Breast epithelium (tissue), 4 donors: ENCODE measurements at regions not wholly inside any gene's neighbourhood (a gene's known extent, or its start where the extent isn't known, plus 50 kb on each side); places are given as distances from the start of the nearest gene placed in this dataset.
A peak's percentile ranks its signal among the peaks of the same experiment; 100 is the strongest.

Source experiments
- DNase-seq, 2 donors: peaks; one replicate each; pipeline ENCODE4 v3.0.0-alpha.2; 2019; ENCODE audit warnings: low spot score in 2 of 2
- H3K27ac ChIP-seq, 2 donors: fragments of 200-600 bp; sonication (generic) in 1 of 2; one replicate each; pipeline ENCODE4 v1.5.1; 2016 to 2019; ENCODE audit warnings: mild to moderate bottlenecking in 1 of 2
- H3K27me3 ChIP-seq, 2 donors: fragments of 200-600 bp; sonication (generic) in 1 of 2; one replicate each; pipeline versions ENCODE4 v1.5.1 to v1.6.0; 2017 to 2019; ENCODE audit warnings: control low read depth in 1 of 2, mild to moderate bottlenecking in 1 of 2
- H3K36me3 ChIP-seq: fragments of 200-600 bp; one replicate; pipeline ENCODE4 v1.5.1; 2019
- H3K4me1 ChIP-seq, 2 donors: fragments of 200-600 bp; sonication (generic); one replicate each; pipeline ENCODE4 v1.5.1; 2016 to 2019; ENCODE audit warnings: control low read depth in 1 of 2
- H3K4me3 ChIP-seq, 3 donors: fragments of 200-600 bp; sonication (generic); 1 replicate in 2 of 3; 2 replicates in 1 of 3; pipeline ENCODE4 v1.5.1; 2016 to 2019; ENCODE audit warnings: mild to moderate bottlenecking in 3 of 3, moderate library complexity in 2 of 3
- H3K9me3 ChIP-seq, 2 donors: fragments of 200-600 bp; sonication (generic) in 1 of 2; one replicate each; pipeline ENCODE4 v1.5.1; 2016 to 2019; ENCODE audit warnings: control low read depth in 1 of 2
- POLR2A ChIP-seq: fragments of 450-650 bp; IDR thresholded peaks from one replicate; pipeline ENCODE4 v1.6.1; 2016; ENCODE audit warnings: antibody characterized with exemption, mild to moderate bottlenecking, moderate library complexity
- POLR2AphosphoS5 ChIP-seq, 3 donors: sonication (generic); formaldehyde crosslinking; IDR thresholded peaks; one replicate each; pipeline ENCODE4 v1.6.1; 2017; ENCODE audit warnings: antibody characterized with exemption in 3 of 3
- intact Hi-C: fragments of 100-400 bp; cut with DNase I; formaldehyde crosslinking; loops from one replicate; pipeline ENCODE4 v1.15.1; 2023; ENCODE audit warnings: low total_unique reads
- TF ChIP-seq, protein P1 (sequence below), 3 donors: fragments of 450-650 bp; IDR thresholded peaks; one replicate each; pipeline ENCODE4 v1.5.1; 2016 to 2017; ENCODE audit warnings: antibody characterized with exemption in 3 of 3, mild to moderate bottlenecking in 3 of 3, moderate library complexity in 3 of 3

DNA sequence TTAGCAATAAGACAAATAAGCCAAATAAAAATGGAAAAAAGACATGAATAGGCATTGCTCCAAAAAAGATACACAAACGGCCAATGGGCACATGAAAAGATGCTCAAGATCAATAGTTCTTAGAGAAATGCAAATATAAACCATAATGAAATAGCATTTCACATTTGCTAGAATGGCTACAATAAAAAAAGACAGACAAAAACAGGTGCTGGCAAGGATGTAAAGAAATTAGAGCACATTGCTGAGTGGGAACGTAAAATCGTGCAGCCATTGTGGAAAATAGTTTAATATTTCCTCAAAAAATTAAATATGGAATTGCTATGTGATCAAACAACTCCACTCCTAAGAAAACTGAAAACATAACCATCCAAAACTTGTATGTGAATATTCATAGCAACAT lies 160.0 kb upstream of the SPATS2L start:
- no peak for DNase-seq
- Histone ChIP-seq H3K36me3 (no peaks in the 10 kb centered on the region), H3K27ac (no peak overlapping the region), H3K4me3 (no peak overlapping the region), H3K27me3 (no peaks in the 10 kb centered on the region), H3K9me3 (peaks cover 0 to 20% of the 10 kb centered on the region in 2 donors), H3K4me1 (no peaks in the 10 kb centered on the region)
- TF ChIP-seq, protein P1, sequence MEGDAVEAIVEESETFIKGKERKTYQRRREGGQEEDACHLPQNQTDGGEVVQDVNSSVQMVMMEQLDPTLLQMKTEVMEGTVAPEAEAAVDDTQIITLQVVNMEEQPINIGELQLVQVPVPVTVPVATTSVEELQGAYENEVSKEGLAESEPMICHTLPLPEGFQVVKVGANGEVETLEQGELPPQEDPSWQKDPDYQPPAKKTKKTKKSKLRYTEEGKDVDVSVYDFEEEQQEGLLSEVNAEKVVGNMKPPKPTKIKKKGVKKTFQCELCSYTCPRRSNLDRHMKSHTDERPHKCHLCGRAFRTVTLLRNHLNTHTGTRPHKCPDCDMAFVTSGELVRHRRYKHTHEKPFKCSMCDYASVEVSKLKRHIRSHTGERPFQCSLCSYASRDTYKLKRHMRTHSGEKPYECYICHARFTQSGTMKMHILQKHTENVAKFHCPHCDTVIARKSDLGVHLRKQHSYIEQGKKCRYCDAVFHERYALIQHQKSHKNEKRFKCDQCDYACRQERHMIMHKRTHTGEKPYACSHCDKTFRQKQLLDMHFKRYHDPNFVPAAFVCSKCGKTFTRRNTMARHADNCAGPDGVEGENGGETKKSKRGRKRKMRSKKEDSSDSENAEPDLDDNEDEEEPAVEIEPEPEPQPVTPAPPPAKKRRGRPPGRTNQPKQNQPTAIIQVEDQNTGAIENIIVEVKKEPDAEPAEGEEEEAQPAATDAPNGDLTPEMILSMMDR (IDR thresholded peaks at IDR 0.05) = no peak
- TF ChIP-seq POLR2AphosphoS5 (IDR thresholded peaks at IDR 0.05) = no peak
- intact Hi-C loops = no loop called here

DNA sequence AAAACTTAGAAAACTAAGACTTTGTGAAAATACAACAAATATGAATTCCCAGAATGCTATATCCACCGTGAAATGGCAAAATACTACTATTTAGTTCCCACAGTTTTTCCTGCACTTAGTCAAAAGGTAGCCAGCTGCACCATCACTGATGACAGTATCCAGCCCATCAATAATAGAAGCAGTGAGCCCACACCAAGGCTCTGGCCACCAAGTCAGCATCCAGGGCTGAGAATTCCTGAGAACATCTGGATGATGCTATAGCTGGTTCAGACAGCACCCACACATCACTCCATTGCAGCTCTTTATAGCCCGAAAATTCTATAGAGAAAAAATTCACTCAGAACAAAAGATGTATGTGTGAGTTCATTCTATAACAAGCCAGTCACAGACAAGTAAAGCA lies 159.1 kb upstream of the SPATS2L start:
- TF ChIP-seq, protein P1 (IDR thresholded peaks at IDR 0.05) = no peak
- no peak for TF ChIP-seq POLR2AphosphoS5 (IDR thresholded peaks at IDR 0.05)
- TF ChIP-seq POLR2A = no peak
- Histone ChIP-seq H3K4me3 (no peak overlapping the region), H3K4me1 (no peaks in the 10 kb centered on the region), H3K36me3 (no peaks in the 10 kb centered on the region), H3K27me3 (no peaks in the 10 kb centered on the region), H3K27ac (no peak overlapping the region), H3K9me3 (peaks cover 0 to 24% of the 10 kb centered on the region in 2 donors)
- no peak for DNase-seq
- intact Hi-C loops = no loop called here

DNA sequence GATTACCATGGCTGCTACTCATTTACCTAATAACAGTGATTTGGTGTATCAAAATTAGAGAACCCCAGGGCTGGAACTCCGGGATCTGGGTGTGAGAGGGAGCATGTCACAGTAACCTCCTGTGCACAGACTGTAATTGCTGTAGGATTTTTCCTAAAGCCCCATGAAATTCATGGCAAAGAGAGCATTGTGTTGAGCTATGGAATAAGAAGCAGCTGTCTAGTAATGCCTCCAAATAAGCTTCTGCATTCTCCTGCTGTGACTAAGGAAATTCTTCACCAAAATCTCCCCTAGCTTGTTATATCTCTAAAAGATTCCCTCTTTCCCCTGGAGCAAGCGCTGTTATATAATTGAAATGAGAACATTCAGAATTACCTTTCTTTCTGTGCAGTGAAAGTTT lies 158.1 kb upstream of the SPATS2L start:
- TF ChIP-seq, protein P1 (IDR thresholded peaks at IDR 0.05) = no peak
- TF ChIP-seq POLR2A (no peak), POLR2AphosphoS5 (IDR thresholded peaks at IDR 0.05) (no peak)
- no peak for DNase-seq
- Histone ChIP-seq H3K4me1 (no peaks in the 10 kb centered on the region), H3K9me3 (peaks cover 0 to 24% of the 10 kb centered on the region in 2 donors), H3K4me3 (no peak overlapping the region), H3K27me3 (no peaks in the 10 kb centered on the region), H3K36me3 (no peaks in the 10 kb centered on the region), H3K27ac (no peak overlapping the region)
- intact Hi-C loops = no loop called here

DNA sequence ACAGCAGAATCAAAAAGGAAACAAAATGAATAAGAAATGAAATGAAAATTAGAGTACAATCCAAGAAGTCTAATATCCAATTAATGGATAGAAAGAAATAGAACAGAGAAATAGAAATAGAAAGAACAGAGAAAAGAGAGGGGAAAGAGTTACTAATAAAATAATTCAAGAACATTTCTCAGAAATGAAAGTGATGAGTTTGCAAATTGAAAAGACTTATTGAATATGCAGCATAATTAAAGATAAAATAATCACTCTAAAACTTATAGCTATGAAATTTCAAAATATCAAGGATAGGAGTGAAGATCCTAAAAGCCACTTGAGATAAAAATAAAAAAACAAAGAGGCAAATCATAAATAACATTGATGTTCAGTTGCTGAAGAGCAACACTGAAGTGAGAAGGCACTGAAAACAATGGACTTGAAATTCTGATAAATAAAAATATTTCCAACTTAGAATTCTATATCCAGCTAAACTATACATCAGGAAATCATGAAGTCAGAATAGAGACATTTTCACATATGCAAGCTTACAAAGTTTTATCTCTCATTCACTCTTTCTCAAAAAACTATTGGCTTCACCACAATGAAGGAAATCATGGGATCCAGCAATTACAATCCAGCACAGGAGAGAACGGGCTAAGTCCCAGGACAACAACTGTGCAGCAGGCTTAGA lies 155.9 kb upstream of the SPATS2L start:
- TF ChIP-seq, protein P1 (IDR thresholded peaks at IDR 0.05) = no peak
- TF ChIP-seq POLR2AphosphoS5 (IDR thresholded peaks at IDR 0.05) = no peak
- no peak for TF ChIP-seq POLR2A
- DNase-seq = no peak
- Histone ChIP-seq H3K36me3 (no peaks in the 10 kb centered on the region), H3K9me3 (peaks cover 0 to 16% of the 10 kb centered on the region in 2 donors), H3K27me3 (no peaks in the 10 kb centered on the region), H3K27ac (no peak overlapping the region), H3K4me1 (no peaks in the 10 kb centered on the region), H3K4me3 (no peak overlapping the region)
- intact Hi-C loops = no loop called here

DNA sequence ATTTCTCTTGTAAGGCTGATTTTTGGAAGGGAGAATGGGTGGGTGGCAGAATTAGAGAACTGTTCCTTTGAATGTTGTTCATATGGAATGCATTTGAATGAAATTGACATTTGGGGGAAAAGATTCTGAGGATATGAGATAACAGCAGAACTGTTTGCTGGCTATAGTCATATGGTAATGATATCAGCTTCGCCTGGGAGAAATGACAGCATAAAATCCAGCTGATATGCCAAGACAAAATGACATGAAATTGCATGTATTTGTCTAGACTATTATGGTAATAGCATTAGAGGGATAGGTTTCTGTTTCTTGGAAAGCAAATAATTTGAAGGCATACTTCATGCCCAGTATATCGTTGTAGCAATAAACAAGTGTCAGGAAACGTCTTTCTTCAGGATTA lies 150.8 kb upstream of the SPATS2L start:
- Histone ChIP-seq H3K27ac (no peak overlapping the region), H3K9me3 (peaks cover 0 to 13% of the 10 kb centered on the region in 2 donors), H3K4me3 (peak overlapping the region; percentile 20 to 27 (median 25)), H3K4me1 (no peaks in the 10 kb centered on the region), H3K36me3 (no peaks in the 10 kb centered on the region), H3K27me3 (no peaks in the 10 kb centered on the region)
- TF ChIP-seq POLR2A (no peak), POLR2AphosphoS5 (IDR thresholded peaks at IDR 0.05) (no peak)
- TF ChIP-seq, protein P1 (IDR thresholded peaks at IDR 0.05) = no peak
- no peak for DNase-seq
- intact Hi-C loops = no loop called here
